Ishikawa (cell line): ENCODE measurements at regions not wholly inside any gene's neighbourhood (a gene's known extent, or its start where the extent isn't known, plus 50 kb on each side); places are given as distances from the start of the nearest gene placed in this dataset.
A peak's percentile ranks its signal among the peaks of the same experiment; 100 is the strongest.

Experiments used
- CEBPB ChIP-seq: IDR thresholded peaks from 2 replicates; pipeline ENCODE4 v1.6.1; 2012
- CREB1 ChIP-seq: IDR thresholded peaks from 2 replicates; pipeline ENCODE4 v1.6.1; 2012; ENCODE audit warnings: low read depth
- EGR1 ChIP-seq: IDR thresholded peaks from 2 replicates; pipeline ENCODE4 v1.6.1; 2012
- EP300 ChIP-seq: IDR thresholded peaks from 2 replicates; pipeline ENCODE4 v1.6.1; 2012; ENCODE audit warnings: borderline replicate concordance
- FOXM1 ChIP-seq: IDR thresholded peaks from 2 replicates; pipeline ENCODE4 v1.6.1; 2012; ENCODE audit warnings: low read depth, borderline replicate concordance
- MAX ChIP-seq: IDR thresholded peaks from 2 replicates; pipeline ENCODE4 v1.6.1; 2012
- NFIC ChIP-seq: IDR thresholded peaks from 2 replicates; pipeline ENCODE4 v1.6.1; 2012
- RAD21 ChIP-seq: IDR thresholded peaks from 2 replicates; pipeline ENCODE4 v1.6.1; 2012; ENCODE audit warnings: low read depth
- REST ChIP-seq: IDR thresholded peaks from 2 replicates; pipeline ENCODE4 v1.6.1; 2012; ENCODE audit warnings: low read depth, mild to moderate bottlenecking
- TAF1 ChIP-seq: IDR thresholded peaks from 2 replicates; pipeline ENCODE4 v1.6.1; 2012; ENCODE audit warnings: low read depth, mild to moderate bottlenecking
- TCF12 ChIP-seq: IDR thresholded peaks from 2 replicates; pipeline ENCODE4 v1.6.1; 2012; ENCODE audit warnings: low read depth
- TEAD4 ChIP-seq: IDR thresholded peaks from 2 replicates; pipeline ENCODE4 v1.6.1; 2012
- USF1 ChIP-seq: IDR thresholded peaks from 2 replicates; pipeline ENCODE4 v1.6.1; 2012
- YY1 ChIP-seq: IDR thresholded peaks from 2 replicates; pipeline ENCODE4 v1.6.1; 2012; ENCODE audit warnings: low read depth
- ZBTB7A ChIP-seq: IDR thresholded peaks from 2 replicates; pipeline ENCODE4 v1.6.1; 2012; ENCODE audit warnings: low read depth

GRCh38 chr6:14723535-14724086 is 522.3 kb upstream of the JARID2 start:
- TF ChIP-seq MAX (no peak), CEBPB (no peak), USF1 (no peak), EP300 (no peak), ZBTB7A (no peak)

- TF ChIP-seq USF1 (no peak), EP300 (no peak), REST (no peak), ZBTB7A (no peak), EGR1 (no peak), MAX (no peak), TEAD4 (no peak), YY1 (no peak), NFIC (no peak), TCF12 (no peak), RAD21 (no peak), CREB1 (no peak), FOXM1 (no peak), CEBPB (no peak), TAF1 (no peak)
These were observed 521.3 kb upstream of the JARID2 start for GRCh38 chr6:14724549-14724948.

- TF ChIP-seq NFIC (no peak), TAF1 (no peak), MAX (no peak), CEBPB (peak; percentile 46; the same call in 1 of the 2 replicates), CREB1 (no peak), TCF12 (no peak), USF1 (no peak), FOXM1 (no peak), TEAD4 (no peak)
These were observed 518.9 kb upstream of the JARID2 start for GRCh38 chr6:14726816-14727493.

GRCh38 chr6:14727494-14728395 is 518.1 kb upstream of the JARID2 start:
- no peak for TF ChIP-seq REST
- TF ChIP-seq EP300, result no peak
- TF ChIP-seq NFIC, result no peak
- no peak for TF ChIP-seq ZBTB7A
- no peak for TF ChIP-seq TCF12
- no peak for TF ChIP-seq YY1
- no peak for TF ChIP-seq TAF1
- no peak for TF ChIP-seq TEAD4
- no peak for TF ChIP-seq RAD21
- no peak for TF ChIP-seq FOXM1
- TF ChIP-seq CEBPB, result no peak
